GM18520 (cell line): ENCODE measurements at regions not wholly inside any gene's neighbourhood (a gene's known extent, or its start where the extent isn't known, plus 50 kb on each side); places are given as distances from the start of the nearest gene placed in this dataset.

Source experiments
- ATAC-seq: cut with Tn5 transposase; IDR thresholded peaks from one replicate; pipeline ENCODE4 v1.9.1; 2021; ENCODE audit not compliant: unreplicated experiment

DNA sequence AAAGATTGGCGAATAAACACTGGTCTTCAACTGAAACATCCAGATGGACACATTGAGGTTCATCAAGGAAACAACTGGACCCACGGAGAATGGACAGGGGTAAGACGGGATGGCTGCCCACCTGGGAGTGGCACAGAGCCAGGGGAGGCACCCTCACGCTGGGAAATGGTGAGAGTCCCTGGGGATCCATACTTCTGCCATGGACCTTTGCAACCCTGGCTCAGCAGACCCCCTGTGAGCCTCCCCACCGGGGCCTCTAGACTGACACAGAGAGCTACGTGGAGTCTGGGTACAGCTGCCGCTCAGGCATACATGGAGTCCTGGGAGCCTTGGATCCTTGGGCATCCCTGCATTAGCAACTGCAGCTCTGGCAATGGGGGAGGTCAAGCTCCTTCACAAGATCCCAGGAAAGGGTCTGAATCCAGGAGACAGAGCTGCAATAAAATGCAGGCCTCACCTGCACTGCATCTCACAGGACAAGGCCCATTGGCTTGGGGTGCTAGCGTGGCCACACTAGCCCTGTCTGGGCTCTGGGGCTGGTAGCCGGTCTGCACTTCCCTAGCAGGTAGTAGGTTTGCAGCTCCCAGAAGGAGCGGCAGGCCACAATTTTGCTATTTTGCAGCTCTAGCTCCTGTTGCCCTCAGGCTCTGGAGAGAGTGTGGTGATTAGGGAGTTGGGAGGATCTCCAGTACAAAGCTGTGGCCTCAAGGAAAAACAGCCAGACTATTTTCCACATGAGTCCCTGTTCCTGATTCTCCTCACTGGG is 496.4 kb upstream of the LRRC4C start:
- no peak for ATAC-seq

DNA sequence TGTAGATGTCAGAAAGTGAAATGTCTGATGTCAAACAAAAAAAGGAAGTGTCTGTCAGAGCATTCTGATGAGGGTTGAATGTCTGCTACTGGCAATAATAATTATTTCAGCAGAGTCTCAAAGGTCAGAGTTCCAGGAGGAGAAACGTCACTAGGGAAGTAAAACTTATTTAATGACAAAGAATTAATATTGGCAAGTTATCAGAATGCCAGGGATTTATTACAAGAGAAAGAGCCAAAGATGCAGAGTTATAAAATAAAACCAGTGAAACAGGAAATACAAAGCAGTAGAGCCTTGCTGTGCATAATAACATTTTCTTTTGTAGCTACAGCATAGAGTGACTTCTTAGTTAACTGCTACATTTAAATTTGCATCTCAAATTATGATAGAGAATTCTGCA is 504.0 kb upstream of the LRRC4C start:
- no peak for ATAC-seq

GRCh38 chr11:41970681-41971080 is 511.2 kb upstream of the LRRC4C start:
- no peak for ATAC-seq

DNA sequence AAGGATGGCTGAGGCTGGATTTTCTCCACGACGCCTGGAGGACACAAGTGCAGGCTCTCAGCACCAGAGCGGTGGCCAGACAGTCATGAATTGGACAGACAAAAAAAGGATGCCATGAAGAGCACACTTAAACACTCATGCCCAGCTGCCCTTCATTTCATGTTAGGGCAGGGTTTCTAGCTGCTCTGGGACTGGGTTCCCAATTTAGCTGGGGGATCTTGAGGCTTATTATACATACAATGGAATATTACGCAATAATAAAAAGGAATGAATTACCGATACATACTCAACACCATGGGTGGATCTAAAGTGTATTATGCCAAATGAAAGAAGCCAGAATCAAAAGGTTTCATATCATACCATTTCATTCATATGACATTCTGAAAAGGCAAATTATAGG is 512.1 kb upstream of the LRRC4C start:
- ATAC-seq = no peak

- no peak for ATAC-seq
These were observed 519.5 kb upstream of the LRRC4C start for GRCh38 chr11:41978945-41979344.

- ATAC-seq = no peak
These were observed 521.3 kb upstream of the LRRC4C start for GRCh38 chr11:41980741-41981140.

- no peak for ATAC-seq
These were observed 522.8 kb upstream of the LRRC4C start for GRCh38 chr11:41982276-41982675.

DNA sequence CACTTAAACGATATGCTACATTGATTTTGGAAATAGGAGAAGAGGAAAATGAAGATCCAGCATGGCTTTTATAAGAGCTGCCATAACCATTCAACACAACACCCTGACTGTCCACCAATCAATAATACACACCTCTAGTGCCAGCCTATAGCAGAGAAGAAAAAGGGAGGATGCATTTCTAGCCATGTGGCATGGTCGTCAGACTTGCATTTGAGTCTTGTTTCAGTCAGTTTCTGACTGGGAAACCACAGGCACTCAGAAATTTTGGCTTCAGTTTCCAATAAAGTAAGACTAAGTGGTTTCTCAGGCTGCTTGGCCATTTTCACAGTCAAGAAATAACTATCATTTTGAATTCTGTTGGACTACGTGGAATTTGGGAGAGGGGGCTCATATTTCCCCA is 523.5 kb upstream of the LRRC4C start:
- ATAC-seq = no peak

DNA sequence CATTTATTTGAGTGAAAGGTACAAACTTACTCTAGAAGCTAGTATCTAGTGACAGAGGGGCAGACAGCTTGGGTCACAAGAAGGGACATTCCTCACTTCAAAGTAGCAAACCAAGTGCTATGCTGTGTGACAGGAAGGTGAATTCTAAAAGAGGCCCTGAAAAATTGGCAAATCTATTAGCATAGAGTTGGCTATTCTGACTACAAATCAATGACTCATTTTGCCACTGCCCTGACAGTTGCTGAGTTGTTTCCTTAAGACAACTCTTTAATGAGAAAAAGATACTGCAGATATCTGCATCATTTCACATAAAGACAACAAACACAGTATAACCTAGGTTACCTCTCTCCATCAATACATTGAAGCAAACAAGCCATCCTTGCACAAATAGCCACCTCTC is 524.0 kb upstream of the LRRC4C start:
- no peak for ATAC-seq

GRCh38 chr11:41984023-41984422 is 524.6 kb upstream of the LRRC4C start:
- no peak for ATAC-seq

GRCh38 chr11:41985799-41986198 is 526.3 kb upstream of the LRRC4C start:
- no peak for ATAC-seq

- ATAC-seq = no peak
These were observed 529.6 kb upstream of the LRRC4C start for GRCh38 chr11:41988951-41989572.

GRCh38 chr11:41989823-41990380 is 530.5 kb upstream of the LRRC4C start:
- no peak for ATAC-seq

DNA sequence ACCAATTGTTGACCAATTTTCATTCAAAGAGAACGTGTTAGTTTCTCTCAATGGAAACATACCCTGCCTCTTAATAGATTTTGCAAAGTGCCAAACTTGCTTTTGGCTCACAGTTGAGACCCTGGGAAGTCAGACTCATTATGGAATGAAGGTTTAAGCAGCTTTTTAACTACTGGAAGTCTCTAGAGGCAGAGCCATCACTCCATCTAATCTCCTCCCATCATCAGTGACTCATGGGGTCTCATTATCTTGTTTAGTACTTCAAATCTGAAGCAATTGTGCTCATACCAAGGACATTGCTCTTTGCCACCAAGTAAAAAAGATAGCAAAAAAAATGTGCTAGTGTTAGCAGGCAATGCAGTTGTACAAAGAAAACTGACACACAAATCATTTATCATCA is 537.1 kb upstream of the LRRC4C start:
- ATAC-seq = no peak

- no peak for ATAC-seq
These were observed 538.5 kb upstream of the LRRC4C start for GRCh38 chr11:41997844-41998401.

GRCh38 chr11:41999066-41999465 is 539.6 kb upstream of the LRRC4C start:
- ATAC-seq = no peak

- no peak for ATAC-seq
These were observed 544.3 kb upstream of the LRRC4C start for GRCh38 chr11:42003801-42004200.

DNA sequence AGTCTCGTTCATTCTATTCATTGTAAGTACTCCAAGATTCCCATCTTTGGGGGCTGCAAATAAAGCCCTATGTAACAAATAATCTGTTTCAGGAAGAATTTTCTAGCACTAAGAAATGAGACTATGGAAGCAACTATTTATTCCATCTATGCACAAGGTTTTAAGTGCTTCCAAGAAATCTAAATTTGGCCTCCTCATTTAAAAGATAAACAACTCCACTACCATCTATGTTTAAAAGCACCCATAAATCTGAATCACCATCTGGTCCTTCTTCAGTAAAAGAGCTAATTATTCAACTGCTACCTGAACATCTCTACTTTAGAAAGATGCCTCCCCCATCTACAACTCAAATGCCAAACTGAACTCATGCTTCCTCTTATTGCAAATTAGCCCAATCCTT is 547.3 kb upstream of the LRRC4C start:
- no peak for ATAC-seq

DNA sequence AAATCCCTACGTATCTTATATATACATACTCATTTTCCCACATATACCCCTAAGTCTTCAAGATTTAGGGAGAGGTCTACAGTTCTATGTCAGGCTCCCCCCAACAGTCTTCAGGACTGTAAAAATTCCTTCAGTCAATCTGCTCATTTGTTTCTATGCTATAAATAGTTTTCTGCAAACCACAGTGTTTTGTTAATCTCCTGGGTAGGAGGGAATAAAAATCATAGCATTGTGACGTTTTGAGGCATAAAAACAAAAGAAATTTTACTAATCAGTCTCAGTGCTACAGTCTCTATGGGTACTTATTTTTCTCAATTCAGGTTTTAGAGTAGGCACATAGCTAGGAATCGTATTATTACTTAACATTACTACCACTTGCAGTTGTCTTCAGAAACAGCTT is 552.8 kb upstream of the LRRC4C start:
- no peak for ATAC-seq

- no peak for ATAC-seq
These were observed 554.3 kb upstream of the LRRC4C start for GRCh38 chr11:42013656-42014201.

- ATAC-seq = no peak
These were observed 562.5 kb upstream of the LRRC4C start for GRCh38 chr11:42021911-42022310.

DNA sequence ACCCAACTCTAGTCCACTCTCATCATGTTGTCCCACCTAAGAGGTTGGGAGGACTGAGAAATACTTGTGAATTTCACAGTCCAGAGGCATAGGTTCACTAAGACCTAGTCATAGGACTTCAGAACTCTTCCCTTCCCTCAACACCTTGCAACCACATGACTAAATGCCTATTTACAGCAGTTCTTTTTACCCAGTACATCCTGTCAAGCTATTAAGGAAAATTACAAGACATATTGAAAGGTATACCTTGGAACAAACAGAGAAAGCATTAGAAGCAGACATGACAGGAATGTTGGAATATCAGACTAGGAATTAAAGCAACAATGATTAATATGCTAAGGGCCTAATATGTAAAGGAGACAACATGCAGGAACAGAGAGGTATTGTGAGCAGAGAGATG is 563.8 kb upstream of the LRRC4C start:
- no peak for ATAC-seq
